ENCODE measurements at regions not wholly inside any gene's neighbourhood (a gene's known extent, or its start where the extent isn't known, plus 50 kb on each side); places are given as distances from the start of the nearest gene placed in this dataset.

DNA sequence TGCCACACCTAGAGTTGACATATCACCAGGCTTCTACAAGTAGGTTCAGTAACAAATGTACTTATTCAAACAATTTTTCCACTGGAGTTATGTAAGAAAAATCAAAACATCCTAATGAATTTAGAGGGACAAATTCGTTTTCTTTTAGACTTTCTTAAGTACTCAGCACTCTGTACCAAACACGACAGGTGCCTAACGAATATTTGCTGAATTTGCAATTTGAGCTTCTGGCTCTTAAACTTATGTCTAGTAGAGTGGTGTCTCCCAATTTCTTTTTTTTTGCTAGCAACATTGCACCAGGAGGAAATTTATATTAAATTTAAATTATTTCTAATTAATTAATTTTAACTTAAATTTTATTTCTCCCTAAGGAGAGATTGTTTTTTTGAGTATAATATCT, 397.0 kb downstream of the CNTN3 start:
- no CpG with 5 or more reads among the region's 3 CpGs for WGBS (ENCODE audit: extremely low coverage, insufficient read length, low lambda C conversion rate)

More for the DNA sequence above, 397.0 kb downstream of the CNTN3 start:
- H2BK15ac ChIP-seq (ENCODE audit: low read depth, low read length): no peak overlapping the region
- H2AK5ac ChIP-seq (ENCODE audit: insufficient read length, low read length): no peak overlapping the region
- no peak overlapping the region for H2BK20ac ChIP-seq (ENCODE audit: low read depth, low read length, poor library complexity, severe bottlenecking)
- no peaks in the 10 kb centered on the region for H3K9me3 ChIP-seq (ENCODE audit: control insufficient read depth, low read depth, low read length)
- H3K56ac ChIP-seq (ENCODE audit: insufficient read length, low read depth, low read length): no peak overlapping the region
- DNase-seq: no peak
- H3K14ac ChIP-seq (ENCODE audit: insufficient read depth, low read length): no peak overlapping the region
- no peaks in the 10 kb centered on the region for H3K79me1 ChIP-seq (ENCODE audit: insufficient read depth, low read depth, low read length, poor library complexity, severe bottlenecking)
- H3K79me2 ChIP-seq (ENCODE audit: insufficient read depth, low read length): no peaks in the 10 kb centered on the region
- no peaks in the 10 kb centered on the region for H3K27me3 Mint-ChIP-seq (ENCODE audit: low read depth)
- H2BK5ac ChIP-seq (ENCODE audit: insufficient read length, low read length): no peak overlapping the region
- no peak overlapping the region for H2AFZ ChIP-seq (ENCODE audit: low read length)
- no peaks in the 10 kb centered on the region for H3K27me3 ChIP-seq (ENCODE audit: insufficient read depth, low read length)
- H4K5ac ChIP-seq (ENCODE audit: insufficient read length, low read depth, low read length): no peak overlapping the region
- H4K91ac ChIP-seq (ENCODE audit: insufficient read length, low read depth, low read length): no peak overlapping the region
- H4K8ac ChIP-seq (replicated peaks; ENCODE audit: insufficient read length, low read depth, low read length): no peak overlapping the region
- no peak overlapping the region for H3K27ac Mint-ChIP-seq
- H3K4me2 ChIP-seq (ENCODE audit: insufficient read depth, insufficient read length, low read length): no peak overlapping the region
- H3K9me3 Mint-ChIP-seq: no peaks in the 10 kb centered on the region; a peak in 1 of 5 replicates
- H3K4ac ChIP-seq (ENCODE audit: low read depth, low read length): no peak overlapping the region
- no peak overlapping the region for H3K27ac ChIP-seq (ENCODE audit: insufficient read length, low read depth, low read length)
- TF ChIP-seq, protein P1, sequence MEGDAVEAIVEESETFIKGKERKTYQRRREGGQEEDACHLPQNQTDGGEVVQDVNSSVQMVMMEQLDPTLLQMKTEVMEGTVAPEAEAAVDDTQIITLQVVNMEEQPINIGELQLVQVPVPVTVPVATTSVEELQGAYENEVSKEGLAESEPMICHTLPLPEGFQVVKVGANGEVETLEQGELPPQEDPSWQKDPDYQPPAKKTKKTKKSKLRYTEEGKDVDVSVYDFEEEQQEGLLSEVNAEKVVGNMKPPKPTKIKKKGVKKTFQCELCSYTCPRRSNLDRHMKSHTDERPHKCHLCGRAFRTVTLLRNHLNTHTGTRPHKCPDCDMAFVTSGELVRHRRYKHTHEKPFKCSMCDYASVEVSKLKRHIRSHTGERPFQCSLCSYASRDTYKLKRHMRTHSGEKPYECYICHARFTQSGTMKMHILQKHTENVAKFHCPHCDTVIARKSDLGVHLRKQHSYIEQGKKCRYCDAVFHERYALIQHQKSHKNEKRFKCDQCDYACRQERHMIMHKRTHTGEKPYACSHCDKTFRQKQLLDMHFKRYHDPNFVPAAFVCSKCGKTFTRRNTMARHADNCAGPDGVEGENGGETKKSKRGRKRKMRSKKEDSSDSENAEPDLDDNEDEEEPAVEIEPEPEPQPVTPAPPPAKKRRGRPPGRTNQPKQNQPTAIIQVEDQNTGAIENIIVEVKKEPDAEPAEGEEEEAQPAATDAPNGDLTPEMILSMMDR (conservative IDR thresholded peaks at IDR 0.05): no peak
- no peak overlapping the region for H3K18ac ChIP-seq (ENCODE audit: insufficient read length, low read depth, low read length)
- H3K4me3 Mint-ChIP-seq: no peak overlapping the region
- H3T11ph ChIP-seq (ENCODE audit: low read length): no peak overlapping the region
- H2BK12ac ChIP-seq (ENCODE audit: insufficient read length, low read depth, low read length): no peak overlapping the region
- no peaks in the 10 kb centered on the region for H4K20me1 ChIP-seq (ENCODE audit: control insufficient read depth, insufficient read depth, insufficient read length)
- no peaks in the 10 kb centered on the region for H3K23me2 ChIP-seq (ENCODE audit: insufficient read length, low read depth, low read length, poor library complexity, severe bottlenecking)
- H2BK120ac ChIP-seq (ENCODE audit: low read depth, low read length, poor library complexity, severe bottlenecking): no peak overlapping the region
- H3K4me1 Mint-ChIP-seq: no peaks in the 10 kb centered on the region
- H3K9ac ChIP-seq (ENCODE audit: extremely low read depth, insufficient read length, low read length): no peak overlapping the region
- H3K4me1 ChIP-seq (ENCODE audit: insufficient read depth, low read length): no peaks in the 10 kb centered on the region
- H3K36me3 Mint-ChIP-seq (ENCODE audit: insufficient read depth in 1 of 3, low read depth in 3 of 3): no peaks in the 10 kb centered on the region
- H3K23ac ChIP-seq (ENCODE audit: insufficient read length, low read depth, low read length): no peak overlapping the region

Data from H9 (cell line).